Hematopoietic multipotent progenitor cell treated with erythropoietin and hydrocortisone succinate and interleukin-3 and kit ligand, for 15 days (in vitro differentiated cells): ENCODE measurements at regions not wholly inside any gene's neighbourhood (a gene's known extent, or its start where the extent isn't known, plus 50 kb on each side); places are given as distances from the start of the nearest gene placed in this dataset.

Experiments
- DNase-seq: peaks from one replicate; pipeline ENCODE4 v3.0.0-alpha.2; 2015; ENCODE audit warnings: low spot score

DNA sequence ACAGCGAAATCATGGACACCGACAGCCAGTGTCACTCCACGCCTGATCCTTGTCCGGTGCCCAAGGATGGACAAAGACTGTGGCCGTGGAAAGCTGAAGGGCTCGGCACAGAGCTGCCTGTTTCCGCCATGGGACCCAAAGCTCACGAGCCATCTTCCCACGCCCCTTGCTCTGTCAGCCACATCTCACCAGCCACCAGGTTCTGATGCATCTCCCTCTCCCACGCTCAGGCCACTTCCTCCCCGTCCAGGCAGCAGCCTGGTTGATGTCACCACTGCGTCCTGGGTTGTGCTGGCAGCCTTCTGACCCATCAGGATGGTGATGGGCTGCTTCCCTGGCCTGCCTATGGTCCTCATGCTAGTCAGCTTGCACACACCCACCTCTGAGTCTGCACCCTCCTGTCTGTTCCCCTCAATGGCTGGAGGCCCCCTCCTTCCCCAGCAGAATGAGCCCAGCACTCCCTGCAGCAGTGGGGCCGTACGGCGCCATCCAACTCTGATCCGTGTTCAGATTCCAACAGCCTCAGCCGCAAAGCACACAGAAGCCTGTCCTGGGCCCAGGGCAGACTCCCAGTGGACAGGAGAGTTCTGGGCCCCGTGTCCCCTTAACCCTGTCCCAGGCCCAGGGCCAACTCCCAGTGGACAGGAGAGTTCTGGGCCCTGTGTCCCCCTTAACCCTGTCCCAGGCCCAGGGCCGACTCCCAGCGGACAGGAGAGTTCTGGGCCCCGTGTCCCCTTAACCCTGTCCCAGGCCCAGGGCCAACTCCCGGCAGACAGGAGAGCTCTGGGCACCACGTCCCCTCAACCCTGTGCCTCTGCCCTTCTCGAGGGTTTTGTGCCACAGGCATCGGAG is 259.5 kb downstream of the BRD1 start:
- DNase-seq, result no peak

DNA sequence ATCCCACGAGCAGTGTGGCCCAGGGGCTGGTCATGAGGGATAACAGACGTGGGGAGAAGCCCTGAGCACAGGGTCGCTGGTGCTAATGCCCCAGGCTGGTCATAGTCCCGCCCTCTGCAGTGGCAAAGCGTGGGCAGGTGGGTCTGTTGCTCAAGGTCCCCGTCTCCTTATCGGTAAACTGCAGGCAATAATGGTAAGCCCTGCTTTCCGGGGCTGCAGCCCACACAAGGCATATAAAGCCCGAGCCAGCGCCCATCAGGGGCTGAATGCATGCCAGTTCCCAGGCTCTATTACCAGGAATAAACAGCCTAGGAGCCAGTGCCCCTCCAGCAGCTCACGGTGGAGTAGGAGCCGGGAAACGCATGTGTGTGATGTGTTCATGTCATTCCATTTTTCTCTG is 261.0 kb downstream of the BRD1 start:
- DNase-seq, result no peak

DNA sequence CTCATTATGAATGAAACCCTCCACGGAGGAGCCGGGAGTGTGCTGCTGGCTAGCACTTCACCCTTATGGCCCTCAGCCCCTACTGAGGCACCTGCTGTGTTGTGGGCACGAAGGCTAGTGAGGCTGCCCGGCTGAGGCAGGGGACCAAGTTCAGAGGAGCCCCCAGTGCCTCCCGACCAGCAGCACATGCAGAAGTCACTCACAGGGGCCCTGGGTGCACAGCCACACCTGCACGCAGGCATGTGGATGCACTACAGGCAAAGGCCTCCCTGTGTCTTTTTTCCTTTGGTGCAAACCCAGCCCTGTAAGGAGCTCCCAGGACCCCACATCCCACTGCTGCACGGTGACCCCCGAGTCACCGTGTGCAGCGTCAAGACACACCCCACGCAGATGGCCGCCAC is 261.5 kb downstream of the BRD1 start:
- DNase-seq, result no peak

DNA sequence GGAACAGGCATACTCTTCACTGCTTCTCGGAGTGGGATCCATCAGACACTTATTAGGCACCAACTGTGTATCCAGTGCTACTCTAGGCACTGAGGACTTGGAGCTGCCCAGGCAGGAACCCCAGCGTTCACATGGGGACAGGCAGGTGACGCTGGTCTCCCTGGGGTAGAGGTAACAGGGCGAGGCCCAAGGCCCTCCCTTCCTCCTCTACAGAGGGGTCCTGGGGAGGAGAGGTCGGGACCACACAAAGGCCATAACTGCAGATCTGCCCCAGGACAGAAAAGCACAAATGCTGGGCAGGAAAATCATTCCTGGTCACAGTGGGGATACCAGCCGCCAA is 262.2 kb downstream of the BRD1 start:
- DNase-seq, result no peak

DNA sequence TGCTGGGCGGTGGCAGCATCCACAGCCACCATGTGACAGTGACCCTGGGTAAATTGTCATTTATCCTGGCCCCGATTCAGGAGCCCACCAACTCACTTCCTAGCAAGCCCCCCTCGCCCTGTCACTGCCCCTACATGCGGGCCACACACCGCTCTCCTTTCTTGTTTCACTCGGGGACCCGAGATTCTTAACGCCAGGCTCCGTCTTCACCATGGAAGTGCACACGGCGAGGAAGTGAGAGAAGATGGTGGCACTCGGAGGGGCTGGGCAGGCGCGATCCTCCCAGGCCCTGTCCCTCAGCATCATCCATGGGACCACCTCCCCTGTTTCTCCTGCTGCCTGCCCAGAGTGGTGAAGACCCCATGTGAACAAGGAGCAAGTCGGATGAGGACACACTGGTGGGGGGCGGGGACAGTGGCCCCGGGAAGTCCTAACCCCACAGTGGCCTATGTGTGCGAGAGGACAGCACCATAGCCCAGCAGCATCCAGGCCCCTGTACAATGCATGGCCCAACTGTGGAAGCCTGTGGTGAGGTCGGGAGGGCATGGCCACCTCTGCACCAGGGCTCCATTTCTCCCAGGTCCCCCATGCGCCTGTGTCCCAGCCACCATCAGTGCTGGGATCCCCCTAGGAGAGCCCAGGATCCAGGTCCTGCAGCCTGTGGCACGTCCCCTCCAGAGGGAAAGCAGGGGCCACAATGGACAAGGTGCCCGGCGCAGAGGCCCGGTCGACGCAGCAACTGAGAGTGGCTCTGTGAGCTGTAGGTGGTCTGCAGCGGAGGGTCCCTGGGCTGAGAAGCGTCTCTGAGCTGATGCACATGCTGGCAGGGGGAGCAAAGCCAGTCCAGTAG is 262.8 kb downstream of the BRD1 start:
- DNase-seq, result no peak

DNA sequence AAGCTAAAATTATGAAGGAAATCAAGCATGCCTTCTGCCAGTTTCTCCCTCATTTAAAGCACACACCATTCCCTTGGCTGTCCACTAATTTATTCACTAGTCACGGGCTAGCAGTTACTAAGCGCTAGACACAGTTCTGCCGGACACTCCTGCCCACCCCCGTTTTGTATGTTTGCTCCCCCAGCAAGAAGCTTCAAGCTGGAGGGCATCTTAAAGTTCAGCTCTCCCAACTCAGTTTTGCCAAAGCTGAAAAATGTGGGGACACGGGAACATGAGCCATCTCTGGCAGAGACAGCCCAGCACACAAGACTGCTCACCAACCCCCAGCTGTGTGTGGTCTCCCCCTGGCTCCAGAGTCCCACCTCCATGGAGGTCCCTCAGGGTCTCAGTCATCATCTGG is 263.6 kb downstream of the BRD1 start:
- no peak for DNase-seq

DNA sequence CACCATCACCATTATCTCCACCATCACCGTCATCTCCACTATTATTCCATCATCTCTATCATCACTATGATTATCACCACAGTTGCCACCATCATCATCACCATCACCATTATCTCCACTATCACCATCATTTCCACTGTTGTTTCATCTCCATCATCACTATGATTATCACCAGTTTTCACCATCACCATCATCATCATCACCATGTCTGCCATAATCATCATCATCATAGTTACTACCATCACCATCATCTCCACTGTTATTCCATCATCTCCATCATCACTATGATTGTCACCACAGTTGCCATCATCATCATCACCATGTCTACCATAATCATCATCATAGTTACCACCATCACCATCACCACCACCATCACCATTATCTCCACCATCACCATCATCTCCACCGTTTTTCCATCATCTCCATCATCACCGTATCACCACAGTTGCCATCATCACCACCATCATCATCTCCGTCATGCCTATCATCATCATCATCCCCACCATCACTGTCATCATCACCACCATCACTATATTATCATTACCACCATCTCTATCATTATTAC is 264.9 kb downstream of the BRD1 start:
- no peak for DNase-seq

DNA sequence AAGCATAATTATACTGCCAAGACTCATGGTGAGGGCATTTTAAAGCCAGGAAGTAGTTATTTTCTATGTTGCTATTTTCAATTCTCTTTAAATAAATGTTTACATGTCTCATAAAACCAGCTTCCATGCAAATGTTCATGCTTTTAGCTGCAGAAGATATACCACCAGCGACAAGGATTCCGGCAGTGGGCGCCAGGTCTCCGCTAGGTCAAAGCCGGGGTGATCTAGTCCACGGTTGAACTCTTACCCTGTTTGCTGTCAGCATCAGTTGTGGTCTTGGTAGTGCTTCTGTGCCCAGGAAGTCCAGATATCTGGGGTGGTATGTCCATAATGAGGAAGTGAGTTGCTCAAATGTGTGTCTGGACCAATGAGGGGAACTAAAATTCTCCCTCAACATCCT is 265.7 kb downstream of the BRD1 start:
- DNase-seq, result no peak

DNA sequence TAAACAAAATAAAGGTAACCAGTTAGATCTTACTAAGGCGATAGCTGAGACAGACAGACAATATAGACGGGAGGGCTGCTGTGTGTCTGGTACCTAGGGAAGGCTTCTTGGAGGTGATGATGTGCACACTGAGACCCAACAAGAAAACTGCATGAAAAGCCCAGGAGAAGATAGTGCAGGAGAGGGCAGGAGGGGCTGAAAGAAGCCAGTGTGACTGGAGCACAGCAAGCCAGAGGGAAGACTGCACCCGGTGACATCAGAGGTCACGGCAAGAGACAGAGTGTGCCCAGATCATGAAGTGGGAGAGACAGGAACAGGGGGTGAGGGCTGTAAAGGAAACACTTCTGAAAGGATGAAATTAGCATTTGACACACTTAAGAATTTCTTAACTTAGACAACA is 266.3 kb downstream of the BRD1 start:
- DNase-seq, result no peak

DNA sequence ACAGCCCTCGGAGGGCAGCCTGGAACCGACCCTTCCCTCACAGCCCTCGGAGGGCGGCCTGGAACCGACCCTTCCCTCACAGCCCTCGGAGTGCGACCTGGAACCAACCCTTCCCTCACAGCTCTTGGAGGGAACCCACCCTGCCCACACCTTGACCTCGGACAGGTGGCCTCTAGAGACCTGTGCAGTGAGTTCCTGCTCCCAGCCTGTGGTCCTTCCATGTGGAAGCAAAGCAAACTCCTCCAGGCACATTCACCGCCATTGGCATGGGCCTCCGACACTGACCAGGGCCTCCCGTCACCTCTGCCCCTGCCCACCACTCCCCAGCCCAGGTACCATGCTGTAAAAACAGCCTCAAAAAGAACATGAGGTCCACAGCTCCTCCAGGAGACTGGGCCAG is 272.1 kb downstream of the BRD1 start:
- no peak for DNase-seq

DNA sequence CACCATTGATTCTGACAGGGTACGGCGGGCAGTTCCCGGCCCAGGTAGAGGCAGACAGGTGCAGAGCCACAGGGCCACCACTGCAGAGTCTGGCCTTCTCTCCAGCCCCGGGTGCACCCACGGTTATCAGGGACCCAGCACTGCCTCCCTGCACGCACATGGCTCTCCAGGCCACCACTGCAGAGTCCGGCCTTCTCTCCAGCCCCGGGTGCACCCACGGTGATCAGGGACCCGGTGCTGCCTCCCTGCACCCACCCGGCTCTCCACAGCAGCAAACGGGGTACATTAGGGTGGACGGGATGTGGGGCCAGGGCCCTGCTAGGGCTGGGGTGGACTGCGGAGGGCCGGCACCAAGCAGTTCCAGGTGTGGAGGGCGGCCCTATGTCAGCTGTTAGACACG is 272.9 kb downstream of the BRD1 start:
- no peak for DNase-seq

DNA sequence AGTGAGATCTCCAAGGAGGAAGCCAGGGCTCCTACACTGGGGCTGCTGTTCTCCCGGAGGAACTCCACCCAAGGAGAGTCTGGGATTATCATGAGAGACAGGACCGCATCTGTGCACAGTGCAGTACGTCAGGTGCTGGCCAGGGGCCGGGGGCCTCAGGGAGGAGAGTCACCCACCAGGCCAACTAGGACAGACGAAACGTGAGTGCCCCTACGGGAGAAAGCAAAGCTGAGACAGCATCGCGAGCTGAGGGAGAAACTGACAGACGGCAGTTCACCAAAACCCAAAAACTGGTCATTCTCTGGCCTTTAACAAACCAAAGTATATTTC is 273.4 kb downstream of the BRD1 start:
- no peak for DNase-seq

DNA sequence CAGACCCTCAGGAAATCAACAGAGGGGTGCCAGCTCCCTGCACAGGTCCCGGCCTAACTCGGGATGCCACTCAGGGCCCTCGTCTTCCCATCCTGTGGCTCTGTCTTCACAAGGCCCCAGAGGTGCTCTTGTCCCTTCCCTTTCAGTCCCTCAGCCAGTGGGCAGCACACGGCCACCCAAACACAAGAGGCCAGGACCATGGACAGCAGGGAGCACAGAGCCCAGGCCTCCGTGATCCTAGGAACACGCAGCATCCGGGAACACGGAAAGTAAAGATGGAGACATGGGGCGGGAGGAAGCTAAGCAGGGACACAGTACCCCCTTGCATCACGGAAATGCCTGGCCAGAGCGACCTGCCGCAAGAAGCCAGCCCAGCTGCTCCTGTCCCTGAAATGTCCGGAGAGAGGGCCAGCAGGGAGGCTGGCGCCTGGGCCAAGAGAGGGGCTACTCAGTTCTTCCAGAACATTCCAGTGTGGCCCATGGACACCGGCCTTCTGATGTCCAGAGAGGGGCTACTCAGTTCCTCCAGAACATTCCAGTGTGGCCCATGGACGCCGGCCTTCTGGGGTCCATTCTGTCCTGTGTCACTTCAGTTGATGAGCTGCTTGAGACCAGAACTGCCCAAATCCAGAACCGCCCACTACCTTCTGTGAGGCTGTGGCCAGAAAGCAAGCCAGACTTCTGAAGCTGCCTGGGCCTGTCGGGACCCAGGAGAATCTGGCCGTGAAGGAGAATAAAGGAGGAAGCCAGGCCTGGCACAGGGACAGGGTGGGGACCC is 274.0 kb downstream of the BRD1 start:
- DNase-seq, result no peak

DNA sequence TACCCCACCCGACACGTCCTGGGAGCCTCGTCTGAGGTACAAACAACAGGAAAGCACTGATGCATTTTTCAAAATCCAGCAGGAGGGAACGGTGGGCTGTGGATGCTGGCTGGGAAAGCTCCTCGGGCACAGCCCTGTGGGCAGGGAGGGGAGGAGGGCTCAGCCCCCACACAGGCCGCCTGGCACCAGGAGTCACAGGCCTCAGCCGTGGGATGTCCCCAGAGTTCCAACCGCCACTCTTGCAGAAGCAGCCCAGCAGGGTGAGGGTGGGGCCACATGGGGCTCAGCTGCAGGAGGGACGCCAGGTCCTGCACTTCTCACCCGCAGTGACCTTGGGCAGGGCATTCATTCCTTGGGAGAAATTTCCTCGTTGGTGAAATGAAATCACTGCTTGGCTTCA is 274.6 kb downstream of the BRD1 start:
- DNase-seq, result no peak

DNA sequence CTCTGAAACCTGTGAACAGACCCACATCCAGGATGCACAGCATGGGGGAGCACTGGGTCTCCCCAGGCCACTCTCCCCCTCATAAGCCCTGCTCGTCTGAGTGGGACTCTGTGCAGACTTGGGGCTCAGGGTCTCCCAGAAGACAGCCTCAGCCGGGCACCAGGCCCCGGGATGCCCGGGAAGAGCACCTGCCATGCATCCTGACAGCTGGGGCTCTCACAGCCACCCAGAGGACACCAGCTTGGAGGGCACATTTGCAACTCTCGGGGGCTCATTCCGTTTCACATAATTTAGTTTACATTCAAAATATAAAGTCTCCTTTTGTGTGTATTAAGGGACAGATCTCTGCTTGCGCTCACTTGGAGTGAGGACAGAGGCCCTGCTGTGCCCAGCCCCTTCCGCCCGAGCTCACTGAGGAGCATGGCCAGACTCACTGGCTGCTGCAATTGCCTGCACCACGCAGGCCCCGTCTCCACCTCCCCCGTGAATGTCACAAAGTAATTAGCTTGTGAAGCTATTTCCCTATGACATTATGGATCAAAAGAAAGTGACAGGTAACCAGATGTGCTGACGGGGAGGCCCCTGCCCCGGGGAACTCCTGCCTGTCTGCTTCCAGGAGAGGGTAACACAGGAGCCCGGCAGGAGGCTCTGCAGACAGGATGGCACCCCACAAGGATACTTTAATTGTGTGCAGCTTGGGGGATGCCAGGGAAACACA is 275.6 kb downstream of the BRD1 start:
- DNase-seq, result no peak

DNA sequence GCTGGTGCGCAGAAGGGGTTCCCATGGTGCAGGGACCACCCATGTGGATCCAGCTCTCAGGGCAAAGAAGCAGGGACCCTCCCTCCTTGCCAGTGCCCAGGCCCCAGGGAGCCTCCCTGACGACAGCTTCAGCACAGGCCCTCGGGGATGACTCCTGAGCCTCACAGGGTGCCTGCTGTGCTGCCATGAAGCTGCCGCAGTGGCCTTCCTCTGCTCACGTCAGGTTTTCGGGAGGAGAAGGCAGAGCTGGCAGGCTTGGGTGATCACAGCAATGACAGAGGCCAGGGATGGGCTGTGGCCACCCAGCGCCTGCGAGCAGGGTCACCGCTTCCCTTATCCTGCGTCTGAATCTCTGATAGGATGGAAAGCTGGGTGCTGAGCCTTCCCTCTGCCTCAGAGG is 276.2 kb downstream of the BRD1 start:
- DNase-seq, result no peak

DNA sequence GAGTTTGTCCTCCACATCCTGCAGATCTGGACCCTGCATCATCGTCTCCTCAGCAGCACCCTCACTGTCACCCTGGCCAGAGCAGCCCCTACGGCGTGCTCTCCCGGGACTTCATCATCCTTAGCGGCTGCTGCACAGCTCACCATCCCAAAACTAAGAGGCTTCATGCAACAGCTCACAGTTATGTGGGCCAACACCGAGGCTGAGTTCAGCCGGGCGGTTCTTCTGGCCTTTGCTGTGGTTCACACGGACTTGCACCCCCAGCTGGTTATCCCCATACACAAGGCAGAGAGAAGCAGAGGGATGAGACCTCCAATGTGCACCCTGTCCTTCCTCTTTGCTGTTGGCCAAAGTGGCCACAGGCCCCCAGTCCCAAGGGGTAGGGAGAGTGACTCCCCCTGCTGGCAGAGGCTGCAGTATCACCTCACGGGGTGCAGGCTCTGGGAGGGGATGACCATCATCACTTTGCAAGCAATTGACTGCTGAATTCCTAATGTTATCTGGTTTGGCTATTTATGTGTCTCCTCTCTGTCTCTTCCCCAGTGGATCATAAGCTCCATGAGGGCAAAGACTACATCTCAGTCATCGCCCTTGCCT is 276.8 kb downstream of the BRD1 start:
- DNase-seq, result no peak

DNA sequence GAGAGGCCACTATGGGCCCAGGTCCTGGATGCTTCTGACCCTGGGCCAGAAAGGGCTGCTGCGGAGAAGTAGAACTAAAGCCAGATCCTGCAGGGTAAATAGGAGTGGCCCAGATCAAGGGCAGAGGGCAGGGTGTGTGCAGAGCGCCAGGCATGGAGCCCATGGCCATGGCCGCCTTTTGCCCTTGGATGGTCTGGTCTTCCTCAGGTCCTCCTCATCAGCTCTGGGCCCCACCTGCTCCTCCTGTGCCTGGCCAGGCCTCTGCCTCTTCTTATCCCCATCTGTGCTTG is 277.6 kb downstream of the BRD1 start:
- DNase-seq, result no peak

DNA sequence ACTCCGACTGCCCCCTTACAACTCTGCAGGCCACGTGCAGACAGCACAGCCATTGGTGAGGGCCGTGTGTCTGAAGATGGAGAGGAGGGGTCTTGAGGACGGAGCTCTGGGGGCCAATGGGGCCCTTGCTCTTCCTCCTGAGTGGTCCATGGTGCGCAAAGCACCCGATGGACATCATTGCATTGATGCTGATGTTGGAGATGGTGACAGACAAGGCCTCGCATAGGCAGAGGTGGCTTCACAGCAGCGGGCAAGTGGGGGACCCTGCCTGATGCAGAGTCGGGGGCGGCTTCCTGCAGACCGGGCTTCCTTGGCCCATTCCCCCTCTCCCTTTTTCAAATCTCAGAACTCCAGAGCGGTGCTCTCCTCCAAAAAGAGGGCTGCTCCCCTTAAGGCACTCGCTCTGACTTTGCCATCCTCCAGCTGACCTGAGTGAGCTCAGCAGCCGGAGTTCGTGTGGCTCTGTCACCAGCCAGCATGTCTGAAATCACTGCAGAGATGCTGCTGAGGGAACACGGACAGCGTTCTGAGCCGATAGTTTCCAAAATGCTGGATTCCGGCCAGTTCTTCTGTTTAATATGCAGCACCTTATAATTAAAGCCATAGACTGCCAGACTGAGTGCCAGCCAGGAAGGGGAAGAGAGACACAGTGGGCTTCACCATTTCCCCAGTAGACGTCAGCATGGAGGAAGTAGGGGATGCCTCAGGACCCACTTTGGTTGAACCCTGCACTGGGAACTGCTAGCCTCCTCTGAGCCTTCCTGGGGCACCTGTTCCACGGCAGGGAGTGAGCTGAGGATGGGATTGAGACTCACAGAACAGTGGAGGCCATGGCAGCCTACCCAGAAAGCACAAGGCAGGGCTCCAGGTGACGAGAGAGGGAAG is 278.2 kb downstream of the BRD1 start:
- no peak for DNase-seq

DNA sequence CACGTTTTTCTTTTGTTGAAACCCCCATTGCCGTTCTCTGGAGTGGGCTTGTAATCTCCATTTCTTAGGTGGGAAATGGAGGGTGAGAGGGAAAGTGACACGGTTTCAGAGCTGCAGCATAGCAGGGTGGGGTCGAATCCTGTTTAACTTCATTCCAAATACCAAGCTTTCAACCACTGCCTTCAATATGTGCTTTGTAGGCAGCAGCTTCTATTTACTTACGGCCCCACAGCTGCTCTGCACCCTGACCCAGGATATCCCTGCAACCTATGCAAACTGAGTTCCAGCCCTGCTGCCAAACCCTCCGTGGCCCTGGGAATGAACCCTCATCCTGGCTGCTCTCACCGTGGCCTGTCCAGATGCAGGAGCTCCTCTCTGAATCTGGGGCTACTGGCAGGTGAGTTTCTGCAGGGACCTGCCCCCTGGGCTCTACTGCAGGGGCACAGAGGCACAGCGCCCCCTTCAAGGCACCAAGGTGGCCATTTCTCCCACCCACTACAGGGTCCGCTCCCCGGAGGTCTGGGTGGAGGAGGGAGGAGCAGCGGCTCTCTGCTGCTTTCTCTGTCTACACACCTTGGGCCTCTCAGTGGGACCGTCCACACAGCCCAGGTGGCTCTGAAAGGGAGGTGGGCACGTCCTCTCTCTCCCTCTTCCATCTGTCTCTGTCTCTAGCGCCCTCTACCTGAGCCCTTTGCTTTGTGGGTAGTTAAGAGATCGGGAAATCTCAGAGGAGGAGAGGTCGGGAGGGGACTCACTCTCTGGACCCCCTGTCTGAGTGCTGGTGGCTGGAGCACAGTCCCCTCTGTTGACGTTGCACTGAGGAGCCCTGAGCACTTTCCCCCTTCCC is 279.1 kb downstream of the BRD1 start:
- DNase-seq, result no peak
